ENCODE measurements at regions not wholly inside any gene's neighbourhood (a gene's known extent, or its start where the extent isn't known, plus 50 kb on each side); places are given as distances from the start of the nearest gene placed in this dataset.

GRCh38 chr6:141483598-141484061 is 649.1 kb upstream of the GJE1 start:
- no peak for TF ChIP-seq CTCF (IDR thresholded peaks at IDR 0.05)
- peak overlapping the region; percentile 46 to 48 for H3K27ac ChIP-seq
- no peak for DNase-seq (ENCODE audit: low spot score)

GRCh38 chr6:141482796-141483597 is 649.7 kb upstream of the GJE1 start:
- TF ChIP-seq CTCF (IDR thresholded peaks at IDR 0.05), result no peak
- Histone ChIP-seq H3K27ac (peak overlapping the region in 1 of 2 donors; percentile 46), H3K4me3 (peak overlapping the region; percentile 37)
- no peak for DNase-seq (ENCODE audit: low spot score)

More at GRCh38 chr6:141483598-141484061, 649.1 kb upstream of the GJE1 start:
- peak overlapping the region; percentile 37 for H3K4me3 ChIP-seq

- Histone ChIP-seq H3K4me3 (no peak overlapping the region), H3K27ac (no peak overlapping the region)
- DNase-seq (ENCODE audit: low spot score), result no peak
- TF ChIP-seq CTCF (IDR thresholded peaks at IDR 0.05), result no peak
Observed at GRCh38 chr6:141475259-141475658, 657.5 kb upstream of the GJE1 start.

GRCh38 chr6:141472162-141472928 is 660.4 kb upstream of the GJE1 start:
- H3K27ac ChIP-seq, result no peak overlapping the region
- H3K4me3 ChIP-seq, result no peak overlapping the region
- DNase-seq (ENCODE audit: low spot score), result no peak
- no peak for TF ChIP-seq CTCF (IDR thresholded peaks at IDR 0.05)

- no peak overlapping the region for H3K4me3 ChIP-seq
- TF ChIP-seq CTCF (IDR thresholded peaks at IDR 0.05), result no peak
Observed at GRCh38 chr6:141470810-141471209, 661.9 kb upstream of the GJE1 start.

GRCh38 chr6:141467881-141468280 is 664.8 kb upstream of the GJE1 start:
- TF ChIP-seq CTCF (IDR thresholded peaks at IDR 0.05), result no peak

More at GRCh38 chr6:141470810-141471209, 661.9 kb upstream of the GJE1 start:
- no peak for DNase-seq (ENCODE audit: low spot score)
- H3K27ac ChIP-seq, result no peak overlapping the region

More at GRCh38 chr6:141467881-141468280, 664.8 kb upstream of the GJE1 start:
- no peak for DNase-seq (ENCODE audit: low spot score)
- Histone ChIP-seq H3K27ac (peak overlapping the region in 1 of 2 donors; percentile 54), H3K4me3 (no peak overlapping the region)

Data from coronary artery (tissue), 2 donors.